ENCODE measurements at regions not wholly inside any gene's neighbourhood (a gene's known extent, or its start where the extent isn't known, plus 50 kb on each side); places are given as distances from the start of the nearest gene placed in this dataset.

DNA sequence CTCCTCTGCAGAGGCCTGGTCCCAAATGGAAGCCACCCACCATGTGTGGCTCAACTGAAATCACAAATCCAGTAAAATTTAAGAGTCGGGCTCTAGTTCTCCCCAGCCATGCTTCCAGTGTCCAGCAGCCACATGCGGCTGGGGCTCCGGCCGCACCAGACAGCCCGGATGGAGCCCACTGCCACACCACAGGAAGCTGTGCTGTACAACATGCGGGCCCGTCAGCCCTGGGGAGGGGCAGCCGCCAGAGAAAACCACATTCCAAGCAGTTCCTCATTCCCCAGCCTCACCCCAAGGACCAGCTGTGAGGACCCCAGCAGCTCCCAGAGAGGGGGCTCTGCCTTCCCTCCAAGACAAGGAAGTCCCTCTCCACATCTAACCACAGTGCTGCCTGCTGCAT is 135.0 kb downstream of the NCOR2 start:
- peak overlapping the region; percentile 1 to 66 for H3K27ac ChIP-seq
- no peak for DNase-seq (ENCODE audit: low spot score)
- TF ChIP-seq, protein P1, sequence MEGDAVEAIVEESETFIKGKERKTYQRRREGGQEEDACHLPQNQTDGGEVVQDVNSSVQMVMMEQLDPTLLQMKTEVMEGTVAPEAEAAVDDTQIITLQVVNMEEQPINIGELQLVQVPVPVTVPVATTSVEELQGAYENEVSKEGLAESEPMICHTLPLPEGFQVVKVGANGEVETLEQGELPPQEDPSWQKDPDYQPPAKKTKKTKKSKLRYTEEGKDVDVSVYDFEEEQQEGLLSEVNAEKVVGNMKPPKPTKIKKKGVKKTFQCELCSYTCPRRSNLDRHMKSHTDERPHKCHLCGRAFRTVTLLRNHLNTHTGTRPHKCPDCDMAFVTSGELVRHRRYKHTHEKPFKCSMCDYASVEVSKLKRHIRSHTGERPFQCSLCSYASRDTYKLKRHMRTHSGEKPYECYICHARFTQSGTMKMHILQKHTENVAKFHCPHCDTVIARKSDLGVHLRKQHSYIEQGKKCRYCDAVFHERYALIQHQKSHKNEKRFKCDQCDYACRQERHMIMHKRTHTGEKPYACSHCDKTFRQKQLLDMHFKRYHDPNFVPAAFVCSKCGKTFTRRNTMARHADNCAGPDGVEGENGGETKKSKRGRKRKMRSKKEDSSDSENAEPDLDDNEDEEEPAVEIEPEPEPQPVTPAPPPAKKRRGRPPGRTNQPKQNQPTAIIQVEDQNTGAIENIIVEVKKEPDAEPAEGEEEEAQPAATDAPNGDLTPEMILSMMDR (IDR thresholded peaks at IDR 0.05), result no peak
- no peak overlapping the region for H3K4me3 ChIP-seq

GRCh38 chr12:124431971-124432370 is 135.4 kb downstream of the NCOR2 start:
- TF ChIP-seq, protein P1 (IDR thresholded peaks at IDR 0.05), result no peak
- H3K4me3 ChIP-seq, result no peak overlapping the region

DNA sequence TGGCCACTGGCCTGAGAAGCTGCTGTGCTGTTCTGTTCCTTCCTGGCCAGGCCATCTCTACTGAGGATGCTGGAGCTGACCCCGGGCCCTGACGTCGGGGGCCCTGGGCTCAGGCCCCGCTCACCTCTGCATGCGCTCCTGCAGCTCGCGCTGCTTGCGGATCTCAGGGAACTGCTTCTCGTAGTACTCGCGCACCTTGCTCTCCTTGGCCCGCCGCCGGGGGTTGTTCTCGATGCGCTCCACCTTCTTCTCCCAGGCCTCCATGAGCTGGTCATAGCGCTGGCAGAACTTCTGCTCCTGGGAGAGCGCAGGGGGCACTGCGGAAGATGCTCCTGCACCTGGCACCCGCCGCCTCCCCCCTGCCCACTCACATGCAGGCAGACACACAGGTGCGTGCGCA is 135.6 kb downstream of the RFLNA start:
- TF ChIP-seq, protein P1 (IDR thresholded peaks at IDR 0.05), result no peak
- DNase-seq (ENCODE audit: low spot score), result no peak
- Histone ChIP-seq H3K27ac (no peak overlapping the region), H3K4me3 (no peak overlapping the region)

More at GRCh38 chr12:124431971-124432370, 135.4 kb downstream of the NCOR2 start:
- H3K27ac ChIP-seq, result peak overlapping the region; percentile 1 to 66
- DNase-seq (ENCODE audit: low spot score), result no peak

GRCh38 chr12:124429535-124429934 is 134.6 kb downstream of the RFLNA start:
- TF ChIP-seq, protein P1 (IDR thresholded peaks at IDR 0.05), result no peak
- no peak for DNase-seq (ENCODE audit: low spot score)
- Histone ChIP-seq H3K4me3 (no peak overlapping the region), H3K27ac (peak overlapping the region in 1 of 2 donors; percentile 60)

- peak overlapping the region in 1 of 2 donors; percentile 60 for H3K27ac ChIP-seq
- no peak overlapping the region for H3K4me3 ChIP-seq
- no peak for DNase-seq (ENCODE audit: low spot score)
- TF ChIP-seq, protein P1 (IDR thresholded peaks at IDR 0.05), result no peak
These were observed 133.9 kb downstream of the RFLNA start for GRCh38 chr12:124428792-124429281.

DNA sequence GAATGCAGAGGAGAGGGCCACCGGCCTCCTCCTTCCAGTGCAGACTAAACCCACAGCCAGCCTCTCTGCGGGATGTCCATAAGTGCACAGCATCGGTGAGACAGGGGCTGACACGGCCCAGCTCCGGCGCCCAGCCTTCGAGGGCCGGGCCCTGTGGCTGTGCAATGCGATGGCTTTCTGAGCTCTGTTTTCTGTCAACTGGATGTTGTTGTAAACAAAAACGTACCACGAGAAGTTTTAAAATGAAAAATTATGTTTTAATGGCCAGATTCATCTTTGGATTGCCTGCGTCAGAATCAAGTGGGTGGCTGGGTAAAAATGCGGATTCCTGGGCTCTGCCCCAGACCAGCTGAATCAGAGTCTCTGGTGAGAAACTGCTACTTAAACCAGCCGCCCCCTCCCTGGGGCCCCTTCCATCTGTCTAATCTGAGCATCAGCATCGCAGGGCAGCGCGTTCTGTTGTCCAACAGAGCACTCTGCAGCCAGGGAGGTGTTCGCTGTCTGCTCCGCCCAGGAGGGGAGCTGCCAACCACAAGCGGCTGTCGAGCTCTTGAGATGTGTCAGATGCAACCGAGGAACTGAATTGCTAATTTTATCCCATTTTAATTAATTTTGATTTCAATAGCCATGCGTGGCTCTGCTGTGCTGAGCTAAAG is 133.4 kb downstream of the RFLNA start:
- no peak for DNase-seq (ENCODE audit: low spot score)
- Histone ChIP-seq H3K27ac (peak overlapping the region in 1 of 2 donors; percentile 60), H3K4me3 (no peak overlapping the region)
- TF ChIP-seq, protein P1 (IDR thresholded peaks at IDR 0.05), result no peak

Measured in coronary artery (tissue), 2 donors.